ENCODE measurements at regions not wholly inside any gene's neighbourhood (a gene's known extent, or its start where the extent isn't known, plus 50 kb on each side); places are given as distances from the start of the nearest gene placed in this dataset.

DNA sequence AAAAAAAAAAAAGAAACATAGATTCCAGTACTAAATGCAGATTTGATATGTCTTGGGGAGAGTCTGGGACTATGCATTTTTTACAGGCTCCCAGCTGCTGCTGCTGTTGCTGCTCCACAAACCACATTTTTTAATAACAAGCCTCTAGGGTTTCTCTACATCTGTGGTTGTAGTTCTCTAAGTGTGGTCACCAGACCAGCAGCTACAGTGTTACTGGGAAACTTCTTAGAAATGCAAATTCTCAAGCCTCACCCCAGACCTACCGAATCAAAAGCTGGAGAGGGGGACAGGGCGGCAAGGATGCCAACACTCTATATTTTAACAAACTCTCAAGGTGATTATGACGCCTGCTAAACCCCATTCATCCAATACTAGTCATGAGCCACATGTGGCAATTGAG, 293.4 kb upstream of the PTGER4 start:
- DNase-seq (ENCODE audit: low read depth), result no peak

DNA sequence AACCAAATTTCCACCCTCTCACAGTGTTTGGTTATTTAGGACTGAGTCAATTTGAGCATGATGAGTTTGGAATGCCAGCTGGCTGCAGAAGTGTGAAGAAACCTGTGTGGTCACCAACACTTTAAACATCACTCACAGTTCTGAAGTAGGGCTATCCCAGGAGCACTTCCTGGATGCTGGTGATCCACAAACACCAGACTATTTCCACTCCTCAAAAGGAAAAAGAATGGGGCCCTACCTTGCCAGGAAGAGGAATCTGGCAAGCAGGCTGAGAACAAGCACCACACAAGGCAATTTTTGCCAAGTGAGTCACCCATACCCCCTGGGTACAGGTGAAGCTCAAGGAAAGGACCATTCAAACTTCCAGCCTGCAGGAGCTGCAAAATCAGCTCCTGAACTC, 294.2 kb upstream of the PTGER4 start:
- no peak for DNase-seq (ENCODE audit: low read depth)

DNA sequence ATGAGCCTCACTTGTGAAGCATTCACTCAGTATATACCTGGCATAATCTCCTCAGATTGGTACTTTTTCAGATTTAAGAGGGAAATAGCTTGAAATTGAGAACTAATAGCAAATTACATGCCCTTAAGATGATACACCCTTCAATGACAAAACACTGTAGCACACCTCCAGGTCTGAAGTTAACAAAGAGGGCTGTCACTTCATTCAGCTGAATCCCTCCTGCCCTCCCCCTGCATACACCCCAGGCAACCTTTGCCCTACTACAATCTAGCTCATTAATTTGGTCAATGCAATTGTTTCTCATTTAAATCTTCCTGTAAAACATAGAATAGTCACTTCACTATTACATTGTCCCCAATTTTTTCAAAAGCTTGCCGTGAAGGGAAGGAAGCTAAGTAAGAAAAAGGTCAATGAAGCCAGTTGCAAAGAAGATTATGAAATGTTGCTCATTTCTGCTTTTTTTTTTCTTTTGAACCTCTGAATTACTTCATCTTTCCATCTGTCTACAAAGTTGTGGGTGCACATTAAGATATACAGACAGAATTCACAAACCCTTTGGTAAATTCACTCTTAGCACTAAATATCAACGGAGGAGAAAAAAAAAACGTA, 294.8 kb upstream of the PTGER4 start:
- no peak for DNase-seq (ENCODE audit: low read depth)

DNA sequence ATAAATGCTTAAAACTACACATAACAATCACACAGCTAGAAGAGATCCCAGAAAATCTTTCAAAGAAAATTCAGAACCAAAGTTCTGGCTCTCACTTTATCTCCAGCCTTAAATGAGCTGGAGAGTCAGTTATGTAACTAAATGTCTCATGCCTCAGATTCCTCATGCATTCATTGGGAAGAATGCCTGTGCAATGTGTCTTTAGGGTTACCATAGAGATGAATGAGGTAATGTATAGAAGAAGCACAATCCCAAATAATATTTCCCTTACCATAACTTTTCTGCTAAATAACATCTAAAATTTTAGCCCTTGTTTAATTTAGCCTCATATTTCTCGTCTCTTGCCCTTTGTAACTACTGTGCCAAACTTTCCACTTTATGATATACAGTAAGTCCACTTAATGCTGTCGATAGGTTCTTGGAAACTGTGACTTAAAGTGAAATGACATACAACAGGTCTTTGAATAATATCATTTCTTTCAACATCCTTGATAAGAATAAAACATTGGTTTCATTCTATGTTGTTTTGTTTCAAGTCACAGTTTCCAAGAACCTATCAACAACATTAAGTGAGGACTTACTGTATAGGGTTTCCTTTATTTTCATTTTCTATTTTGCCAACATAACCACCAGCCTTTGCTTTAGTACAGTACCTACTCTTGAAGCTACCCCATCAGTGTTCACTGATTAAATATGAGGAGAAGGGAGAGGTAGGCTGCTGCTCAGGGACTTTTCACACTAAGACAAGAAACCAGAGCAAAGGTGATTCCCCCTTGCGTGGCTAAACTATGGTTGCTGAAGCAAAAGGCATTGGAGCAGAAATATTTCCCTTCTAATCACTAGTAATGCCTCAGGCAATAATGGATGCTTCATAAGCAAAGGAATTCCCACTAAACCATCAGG, 295.7 kb upstream of the PTGER4 start:
- no peak for DNase-seq (ENCODE audit: low read depth)

DNA sequence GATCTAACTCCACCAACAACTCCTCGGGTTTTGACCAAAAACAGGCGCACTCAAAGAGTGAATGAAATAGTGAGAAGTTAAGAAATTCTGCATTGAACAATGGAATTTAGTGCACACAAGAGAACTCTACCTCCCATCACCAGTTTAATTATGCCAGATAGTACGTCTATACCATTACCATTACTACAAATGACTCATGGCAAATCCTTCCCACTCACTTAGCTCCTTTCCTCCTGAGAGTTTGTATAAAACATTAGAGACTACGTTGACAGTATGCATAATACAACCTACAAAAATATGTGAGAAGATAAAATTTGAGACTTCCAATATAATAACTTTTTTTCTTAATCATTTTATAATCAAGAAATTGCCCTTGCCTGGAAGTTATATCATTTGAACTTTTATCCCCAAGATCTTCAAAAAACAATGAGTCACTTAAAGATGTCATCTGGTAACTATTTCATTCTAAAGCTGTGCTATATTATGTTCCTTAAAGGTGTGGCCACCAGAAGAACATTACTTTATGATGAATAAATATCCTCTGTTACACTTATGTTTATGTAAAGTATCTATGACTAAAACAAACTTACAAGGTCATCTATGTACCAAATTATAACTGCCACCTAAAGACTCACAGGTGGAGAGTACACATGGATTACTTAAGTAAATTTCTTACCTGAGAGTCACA, 297.9 kb upstream of the PTGER4 start:
- no peak for DNase-seq (ENCODE audit: low read depth)

DNA sequence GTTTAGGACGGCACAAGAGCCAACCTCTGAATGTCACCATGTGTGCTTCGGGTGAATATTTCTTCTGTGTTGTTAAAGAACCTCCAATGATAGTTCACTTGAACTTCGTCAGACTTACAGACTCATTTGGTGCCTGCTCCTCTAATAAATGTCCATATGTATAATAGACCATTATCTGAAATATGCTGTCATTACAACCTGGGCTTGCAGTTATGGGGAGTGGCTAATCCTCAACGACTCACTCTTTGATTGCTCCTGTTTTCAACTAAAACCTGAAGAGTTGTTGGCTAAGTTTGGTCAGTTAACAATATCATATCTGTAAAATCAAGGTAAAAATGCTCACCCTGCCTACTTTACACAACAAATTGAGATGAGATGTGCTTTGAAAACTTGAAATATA, 298.7 kb upstream of the PTGER4 start:
- DNase-seq (ENCODE audit: low read depth), result no peak

DNA sequence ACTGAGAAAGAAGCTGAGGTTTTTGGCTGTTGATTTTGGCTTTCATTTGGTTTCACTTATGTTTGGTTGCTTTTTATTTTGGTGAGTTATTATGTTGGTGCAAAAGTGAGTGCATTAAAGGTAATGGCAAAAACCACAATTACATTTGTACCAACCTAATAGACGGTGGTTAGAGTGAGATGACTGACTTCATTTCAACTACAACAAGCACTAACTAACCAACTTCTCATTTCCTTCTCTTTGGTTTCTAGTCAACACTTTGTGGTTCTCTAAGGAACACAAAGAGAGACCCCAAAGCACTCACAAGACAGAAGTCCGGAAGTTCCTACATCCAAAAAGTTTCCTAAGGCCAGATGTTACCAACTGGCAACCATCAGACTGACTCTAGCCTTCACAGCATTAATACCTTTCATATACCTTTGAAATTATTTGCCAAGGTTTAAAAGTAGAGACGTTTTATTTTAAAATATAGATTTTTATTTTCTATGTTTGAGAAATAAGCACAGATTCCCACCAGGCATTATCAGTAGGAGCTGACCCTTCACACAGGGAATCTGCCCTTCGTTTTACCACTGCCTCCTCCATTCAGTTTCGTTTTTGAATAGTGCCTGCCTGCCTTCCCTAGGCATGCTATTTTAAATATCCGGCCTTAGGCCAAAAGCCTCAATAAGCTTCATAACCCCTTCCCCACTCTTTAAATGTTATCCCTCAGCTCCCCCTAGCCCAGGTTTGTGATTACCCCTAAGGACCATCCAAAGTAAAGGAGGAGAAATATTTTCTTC, 301.1 kb upstream of the PTGER4 start:
- no peak for DNase-seq (ENCODE audit: low read depth)

DNA sequence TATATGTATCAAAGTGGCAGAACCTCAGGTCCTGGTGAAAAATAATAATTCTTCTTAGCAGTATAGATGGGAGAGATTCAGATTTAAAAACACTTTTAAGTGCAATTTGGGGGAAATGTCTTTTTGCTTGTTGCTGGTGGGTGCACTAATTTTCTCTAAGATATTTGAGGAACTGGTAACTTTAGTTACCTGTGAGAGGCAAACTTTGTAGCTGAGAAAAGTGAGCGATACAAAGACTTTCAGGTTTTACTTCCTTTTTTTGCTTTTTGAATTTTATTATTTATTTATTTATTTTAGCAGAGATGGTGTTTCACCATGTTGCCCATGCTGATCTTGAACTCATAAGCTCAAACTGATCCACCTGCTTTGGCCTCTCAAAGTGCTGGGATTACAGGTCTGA, 303.1 kb upstream of the PTGER4 start:
- DNase-seq (ENCODE audit: low read depth), result no peak

DNA sequence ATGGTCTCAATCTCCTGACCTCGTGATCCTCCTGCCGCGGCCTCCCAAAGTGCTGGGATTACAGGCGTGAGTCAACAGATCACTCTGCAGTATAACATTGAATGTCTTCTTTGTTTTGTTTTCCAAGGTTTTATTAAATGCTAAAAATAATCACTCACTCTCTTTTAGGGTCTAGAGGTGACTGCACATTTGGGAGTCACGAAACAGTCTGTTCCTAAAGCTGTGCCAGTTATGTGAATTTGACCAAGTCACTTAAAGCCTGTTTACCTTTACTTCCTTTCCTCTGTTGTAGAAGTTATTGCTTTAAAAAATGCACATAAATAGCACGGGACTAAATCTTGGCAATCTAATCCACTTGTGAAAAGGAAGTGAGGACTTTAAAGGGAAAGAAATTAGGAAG, 304.9 kb upstream of the PTGER4 start:
- no peak for DNase-seq (ENCODE audit: low read depth)

DNA sequence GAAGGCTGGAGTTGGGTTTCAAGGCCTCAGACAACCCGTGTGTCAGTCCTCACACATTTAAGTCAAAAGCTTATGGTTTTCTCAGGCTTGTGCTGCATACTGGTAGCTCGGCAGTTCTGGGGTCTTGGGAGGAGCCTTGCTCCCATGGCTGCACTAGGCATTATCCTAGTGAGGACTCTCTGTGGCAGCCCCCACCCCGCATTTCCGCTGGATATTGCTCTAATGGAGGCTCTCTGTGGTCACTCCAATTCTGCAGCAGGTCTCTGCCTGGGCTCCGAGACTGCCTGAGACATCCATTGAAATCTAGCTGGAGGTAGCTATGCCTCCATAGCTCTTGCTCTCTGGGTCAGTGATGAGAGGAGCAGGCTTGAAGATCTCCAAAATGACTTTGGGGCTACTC, 311.5 kb upstream of the PTGER4 start:
- DNase-seq (ENCODE audit: low read depth), result no peak

DNA sequence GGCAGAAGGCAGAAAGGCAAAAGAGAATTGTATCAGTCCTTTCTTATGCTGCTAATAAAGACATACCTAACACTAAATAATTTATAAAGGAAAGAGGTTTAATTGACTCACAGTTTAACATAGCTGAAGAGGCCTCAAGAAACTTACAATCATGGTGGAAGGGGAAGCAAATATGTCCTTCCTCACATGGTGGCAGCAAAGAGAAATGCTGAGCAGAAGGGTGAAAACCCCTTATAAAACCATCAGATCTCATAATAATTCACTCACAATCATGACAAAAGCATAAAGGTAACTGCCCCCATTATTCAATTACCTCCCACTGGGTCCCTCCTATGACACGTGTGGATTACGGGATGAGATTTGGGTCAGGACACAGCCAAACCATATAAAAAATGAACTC, 312.5 kb upstream of the PTGER4 start:
- no peak for DNase-seq (ENCODE audit: low read depth)

DNA sequence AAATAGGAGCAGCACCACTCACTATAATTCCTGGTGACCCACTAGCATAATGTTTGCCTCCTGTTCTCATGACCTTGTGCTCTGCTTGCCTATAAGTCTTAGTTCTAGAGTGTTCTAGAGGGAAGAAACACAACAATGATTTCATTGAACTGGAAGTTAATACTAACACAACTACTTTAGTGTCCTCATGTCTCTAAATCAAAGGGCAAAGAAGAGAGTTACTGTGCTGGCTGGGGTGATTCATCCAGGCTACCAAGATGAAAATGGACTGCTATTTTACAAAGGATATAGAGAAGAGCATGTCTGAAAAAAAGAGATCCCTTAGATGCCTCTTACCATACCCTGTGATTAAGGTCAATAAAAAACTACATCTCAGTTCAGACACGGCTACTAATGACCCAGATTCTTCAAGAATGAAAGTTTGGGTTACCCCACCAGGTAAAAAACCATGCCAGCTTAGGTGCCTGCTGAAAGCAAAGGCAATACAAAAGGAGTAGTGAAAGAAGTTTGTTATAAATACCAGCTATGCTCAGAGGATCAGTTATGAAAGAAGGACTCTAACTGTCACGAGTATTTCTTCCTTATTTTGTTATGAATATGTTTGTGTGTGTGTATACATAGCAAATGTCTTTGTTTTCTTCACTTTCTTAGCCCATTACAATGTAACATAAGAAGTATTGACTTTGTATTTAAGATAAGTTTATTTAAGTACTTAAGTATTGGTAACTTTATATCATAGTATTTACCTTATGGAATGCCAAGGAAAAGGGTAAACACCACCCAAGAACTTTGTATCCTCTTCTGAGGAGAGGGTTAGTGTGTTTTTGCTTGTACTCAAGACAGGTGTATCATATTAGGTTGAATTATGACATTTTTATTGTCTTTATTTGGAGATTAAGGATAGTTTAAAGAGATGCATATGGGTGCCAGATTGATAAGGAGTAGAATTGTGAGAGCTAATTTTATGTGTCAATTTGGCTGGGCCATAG, 314.1 kb upstream of the PTGER4 start:
- DNase-seq (ENCODE audit: low read depth), result no peak

DNA sequence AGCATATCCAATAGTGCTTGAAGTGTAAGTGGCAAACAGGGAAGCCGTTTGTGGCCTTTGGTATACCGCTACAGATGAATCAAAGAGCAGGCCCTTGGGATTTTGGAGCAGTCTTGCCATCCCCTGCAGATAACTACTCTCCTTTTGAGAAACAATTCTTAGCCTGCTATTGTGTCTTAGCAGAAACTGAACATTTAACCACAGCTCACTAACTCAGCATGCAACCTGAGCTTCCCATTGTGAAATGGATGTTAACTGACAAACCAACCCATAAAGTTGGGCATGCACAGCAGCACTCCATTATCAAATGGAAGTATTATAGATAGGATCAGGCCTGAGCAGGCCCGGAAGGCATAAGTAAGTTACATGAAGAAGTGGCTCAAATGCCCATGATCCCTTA, 315.3 kb upstream of the PTGER4 start:
- DNase-seq (ENCODE audit: low read depth), result no peak

DNA sequence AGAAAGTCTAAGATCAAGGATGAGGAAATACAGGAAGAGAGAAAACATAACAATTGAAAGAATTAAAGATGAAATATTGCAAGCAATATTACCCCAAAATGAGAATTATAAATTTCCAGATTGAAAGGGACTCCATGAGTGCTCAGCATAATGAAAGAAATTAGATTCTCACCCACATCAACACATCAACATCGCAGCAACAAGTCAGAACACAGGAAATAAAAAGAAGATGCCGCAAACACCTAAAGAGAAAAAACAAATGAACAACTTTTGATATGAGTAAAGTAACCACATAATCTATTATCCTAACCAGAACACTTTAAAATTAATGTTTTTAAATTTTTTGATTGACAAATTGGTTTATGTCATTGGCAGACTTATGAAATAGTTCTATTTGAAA, 318.3 kb upstream of the PTGER4 start:
- no peak for DNase-seq (ENCODE audit: low read depth)

DNA sequence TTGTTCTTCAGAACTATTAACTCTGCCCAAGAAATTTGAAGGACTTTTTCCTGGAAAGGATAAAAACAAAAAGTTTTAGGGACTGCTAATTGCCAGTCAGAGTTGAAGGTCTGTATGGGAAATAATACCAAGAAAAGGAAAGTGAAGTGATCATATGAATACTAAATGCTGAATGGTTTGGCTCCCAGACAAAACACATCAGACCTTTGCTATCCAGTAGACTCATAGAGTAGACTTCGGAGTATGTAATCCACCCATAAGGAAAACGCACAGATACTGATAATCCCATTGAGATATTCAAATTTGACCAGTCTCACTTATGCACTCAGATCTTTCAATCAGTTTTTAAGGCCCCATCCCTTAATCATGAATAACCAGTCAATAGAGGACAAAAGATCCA, 319.0 kb upstream of the PTGER4 start:
- no peak for DNase-seq (ENCODE audit: low read depth)

DNA sequence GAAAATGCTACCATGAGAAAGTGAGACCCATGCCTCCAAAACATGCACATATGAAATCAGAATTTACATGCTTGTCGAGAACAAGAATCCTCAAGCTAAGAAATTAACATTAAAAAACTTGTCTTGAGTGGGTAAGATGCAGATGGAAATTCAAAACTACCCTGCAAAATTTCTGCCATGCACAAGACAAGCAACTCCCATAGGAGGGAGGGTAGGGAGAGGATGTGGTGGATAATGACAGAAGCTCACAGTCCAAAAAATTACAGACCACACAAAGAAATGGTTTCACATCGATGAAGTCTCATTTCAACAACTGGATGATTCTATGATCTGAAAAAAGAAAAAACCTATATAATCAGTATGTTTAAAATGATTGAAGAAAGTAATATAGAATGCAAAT, 319.9 kb upstream of the PTGER4 start:
- DNase-seq (ENCODE audit: low read depth), result no peak

DNA sequence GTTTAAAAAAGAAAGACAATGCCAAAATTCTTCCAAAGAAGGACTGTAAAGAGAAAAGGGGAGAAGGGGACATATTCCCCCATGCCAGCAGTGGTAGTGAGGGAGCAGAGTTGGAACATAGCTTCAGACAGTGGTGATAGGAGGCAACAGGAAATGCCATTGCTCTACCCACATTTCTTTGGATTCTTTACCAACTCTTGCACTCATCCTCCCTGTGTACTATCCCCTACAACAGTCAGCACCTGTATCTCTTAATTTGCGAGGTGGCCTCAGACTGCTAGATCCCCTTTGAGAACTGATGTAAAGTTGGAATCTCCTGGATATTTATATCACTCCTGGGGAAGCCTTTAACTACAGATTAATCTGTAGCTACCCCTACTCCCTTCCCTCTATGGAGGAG, 320.6 kb upstream of the PTGER4 start:
- DNase-seq (ENCODE audit: low read depth), result no peak

DNA sequence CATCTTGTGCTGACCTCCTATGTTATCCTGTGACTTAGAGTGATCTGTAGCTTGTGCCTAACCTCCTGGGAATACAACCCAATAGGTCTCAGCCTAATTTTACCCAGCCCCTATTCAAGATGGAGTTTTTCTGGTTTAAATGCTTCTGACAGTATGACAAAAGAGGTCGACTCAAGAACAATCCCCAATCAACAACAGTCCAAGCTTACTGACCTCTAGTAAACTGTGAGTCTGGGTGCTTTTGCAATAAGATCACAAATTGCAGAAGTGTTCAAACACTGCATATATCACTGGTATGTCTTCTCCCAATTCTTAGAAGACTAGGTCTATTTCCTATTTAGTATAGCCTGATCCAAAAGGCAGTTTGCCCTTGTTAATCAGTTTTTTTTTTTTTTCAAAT, 323.5 kb upstream of the PTGER4 start:
- no peak for DNase-seq (ENCODE audit: low read depth)

DNA sequence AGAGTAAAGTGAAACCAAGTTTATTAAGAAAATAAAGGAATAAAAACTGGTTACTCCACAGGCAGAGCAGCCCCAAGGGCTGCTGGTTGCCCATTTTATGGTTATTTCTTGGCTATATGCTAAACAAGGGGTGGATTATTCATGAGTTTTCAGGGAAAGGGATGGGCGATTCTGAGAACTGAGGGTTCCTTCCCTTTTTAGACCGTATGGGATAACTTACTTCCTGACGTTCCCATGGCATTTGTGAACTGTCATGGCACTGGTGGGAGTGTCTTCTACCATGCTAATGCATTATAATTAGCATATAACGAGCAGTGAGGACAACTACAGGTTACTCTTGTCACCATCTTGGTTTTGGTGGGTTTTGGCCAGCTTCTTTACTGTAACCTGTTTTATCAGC, 323.9 kb upstream of the PTGER4 start:
- DNase-seq (ENCODE audit: low read depth), result no peak

DNA sequence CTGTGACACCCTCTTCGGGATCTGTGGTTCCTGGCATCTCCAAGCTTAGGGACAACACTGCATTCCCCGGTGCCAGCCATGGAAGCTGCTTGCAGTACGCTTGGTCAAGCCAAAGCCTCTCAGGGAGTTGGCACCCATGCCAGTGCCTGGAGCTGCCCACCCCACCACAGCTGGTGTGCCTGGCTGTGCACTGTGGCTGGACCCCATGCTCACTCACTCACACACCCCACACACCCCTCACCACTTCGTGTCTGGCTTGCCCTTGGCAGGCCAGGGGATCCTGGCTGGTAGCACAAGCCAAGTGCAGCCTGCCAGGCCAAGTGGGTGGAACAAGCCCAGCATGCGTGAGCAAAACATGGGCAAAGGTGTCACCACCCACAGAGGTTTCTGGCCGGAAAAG, 324.5 kb upstream of the PTGER4 start:
- no peak for DNase-seq (ENCODE audit: low read depth)

DNA sequence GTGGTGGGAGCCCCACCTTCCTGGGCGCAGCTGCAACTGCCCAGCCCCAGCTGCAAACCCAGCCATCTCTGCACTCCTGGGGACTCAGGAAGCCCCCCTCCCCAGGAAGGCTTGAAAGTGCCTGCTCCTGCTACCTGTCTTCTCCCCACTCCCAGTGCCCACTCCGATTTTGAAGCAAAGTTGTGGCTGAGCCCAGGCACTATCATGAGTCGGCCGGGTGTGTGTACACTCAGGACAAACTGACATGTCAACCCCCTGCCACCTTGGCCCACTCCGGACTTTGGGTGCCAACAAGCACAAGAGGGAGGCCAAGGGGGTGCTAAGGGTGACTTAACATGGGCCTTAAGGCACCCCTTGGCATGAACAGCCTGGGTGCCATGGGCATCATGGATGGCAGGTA, 325.5 kb upstream of the PTGER4 start:
- no peak for DNase-seq (ENCODE audit: low read depth)

All from activated T-cell treated with anti-CD3 and anti-CD28 coated beads for 24 hours (primary cell).